C4-2B (cell line): ENCODE measurements at regions not wholly inside any gene's neighbourhood (a gene's known extent, or its start where the extent isn't known, plus 50 kb on each side); places are given as distances from the start of the nearest gene placed in this dataset.

ENCODE experiments used
- CTCF ChIP-seq: fragments of 450-650 bp; conservative IDR thresholded peaks from 2 replicates; pipeline ENCODE4 v1.5.1; 2017; ENCODE audit warnings: mild to moderate bottlenecking
- ZFX ChIP-seq: fragments of 450-650 bp; IDR thresholded peaks from 2 replicates; pipeline ENCODE4 v1.6.1; 2017

- TF ChIP-seq CTCF, result no peak
- no peak for TF ChIP-seq ZFX
Observed at GRCh38 chr6:105750089-105750488, 336.0 kb upstream of the PRDM1 start.
